ENCODE measurements at regions not wholly inside any gene's neighbourhood (a gene's known extent, or its start where the extent isn't known, plus 50 kb on each side); places are given as distances from the start of the nearest gene placed in this dataset.

GRCh38 chr9:74336161-74336560 is 161.0 kb upstream of the RORB start:
- intact Hi-C loops (cut with DNase I, micrococcal nuclease), result no loop called here
- no peak for TF ChIP-seq CTCF (IDR thresholded peaks at IDR 0.05)
- ChIA-PET POLR2A (no interaction called here), CTCF (no interaction called here)
- Mint-ChIP-seq H3K36me3 (ENCODE audit: low read depth) (no peaks in the 10 kb centered on the region), H3K4me1 (ENCODE audit: low read depth) (no peaks in the 10 kb centered on the region), H3K27me3 (no peaks in the 10 kb centered on the region), H3K27ac (no peak overlapping the region), H3K9me3 (no peaks in the 10 kb centered on the region), H3K4me3 (no peak overlapping the region)
- ATAC-seq (ENCODE audit: poor library complexity) (no peak), DNase-seq (no peak)
- no peak overlapping the region for H3K4me3 ChIP-seq (ENCODE audit: low read length)
- H3K4me1 ChIP-seq (ENCODE audit: insufficient read depth, low read length), result no peaks in the 10 kb centered on the region
- H3K9me3 ChIP-seq (ENCODE audit: control insufficient read depth in 1 of 2, insufficient read depth in 1 of 2, low read length in 2 of 2), result no peaks in the 10 kb centered on the region
- no peak overlapping the region for H3K27ac ChIP-seq (ENCODE audit: low read depth in 1 of 2, low read length in 2 of 2)
- H3K27me3 ChIP-seq (ENCODE audit: control insufficient read depth in 1 of 2, insufficient read depth in 2 of 2, low read length in 2 of 2), result no peaks in the 10 kb centered on the region
- H3K36me3 ChIP-seq (ENCODE audit: insufficient read depth, low read length), result no peaks in the 10 kb centered on the region

GRCh38 chr9:74348777-74349176 is 148.4 kb upstream of the RORB start:
- no peaks in the 10 kb centered on the region for H3K4me1 ChIP-seq (ENCODE audit: insufficient read depth, low read length)
- no peaks in the 10 kb centered on the region for H3K36me3 ChIP-seq (ENCODE audit: insufficient read depth, low read length)
- CTCF ChIA-PET, result interaction anchor here (1.3 kb wide), 1 partner anchor 9 kb away, joined by 3 read pairs; no protein-coding TSS in a partner anchor

GRCh38 chr9:74355107-74355506 is 142.0 kb upstream of the RORB start:
- no peaks in the 10 kb centered on the region for H3K27me3 ChIP-seq (ENCODE audit: control insufficient read depth in 1 of 2, insufficient read depth in 2 of 2, low read length in 2 of 2)
- POLR2A ChIA-PET, result no interaction called here
- Mint-ChIP-seq H3K27me3 (no peaks in the 10 kb centered on the region), H3K36me3 (ENCODE audit: low read depth) (no peaks in the 10 kb centered on the region), H3K4me1 (ENCODE audit: low read depth) (no peaks in the 10 kb centered on the region), H3K27ac (no peak overlapping the region), H3K9me3 (peaks cover 3% of the 10 kb centered on the region), H3K4me3 (no peak overlapping the region)
- no peaks in the 10 kb centered on the region for H3K9me3 ChIP-seq (ENCODE audit: control insufficient read depth in 1 of 2, insufficient read depth in 1 of 2, low read length in 2 of 2)
- TF ChIP-seq CTCF (IDR thresholded peaks at IDR 0.05), result no peak
- no peak for ATAC-seq (ENCODE audit: poor library complexity)
- no peak overlapping the region for H3K4me3 ChIP-seq (ENCODE audit: low read length)
- H3K27ac ChIP-seq (ENCODE audit: low read depth in 1 of 2, low read length in 2 of 2), result no peak overlapping the region
- intact Hi-C loops (cut with DNase I, micrococcal nuclease), result no loop called here
- no peaks in the 10 kb centered on the region for H3K36me3 ChIP-seq (ENCODE audit: insufficient read depth, low read length)
- DNase-seq, result no peak
- CTCF ChIA-PET, result no interaction called here
- no peaks in the 10 kb centered on the region for H3K4me1 ChIP-seq (ENCODE audit: insufficient read depth, low read length)

More at GRCh38 chr9:74348777-74349176, 148.4 kb upstream of the RORB start:
- no peak overlapping the region for H3K27ac Mint-ChIP-seq
- H3K4me1 Mint-ChIP-seq (ENCODE audit: low read depth), result no peaks in the 10 kb centered on the region
- intact Hi-C loops (cut with DNase I, micrococcal nuclease), result no loop called here
- POLR2A ChIA-PET, result no interaction called here
- Histone ChIP-seq H3K27me3 (ENCODE audit: control insufficient read depth in 1 of 2, insufficient read depth in 2 of 2, low read length in 2 of 2) (no peaks in the 10 kb centered on the region), H3K4me3 (ENCODE audit: low read length) (no peak overlapping the region), H3K27ac (ENCODE audit: low read depth in 1 of 2, low read length in 2 of 2) (no peak overlapping the region), H3K9me3 (ENCODE audit: control insufficient read depth in 1 of 2, insufficient read depth in 1 of 2, low read length in 2 of 2) (no peaks in the 10 kb centered on the region)
- no peak for TF ChIP-seq CTCF (IDR thresholded peaks at IDR 0.05)
- no peak for ATAC-seq (ENCODE audit: poor library complexity)
- no peak for DNase-seq
- H3K9me3 Mint-ChIP-seq, result peaks cover 8% of the 10 kb centered on the region
- no peaks in the 10 kb centered on the region for H3K36me3 Mint-ChIP-seq (ENCODE audit: low read depth)
- no peak overlapping the region for H3K4me3 Mint-ChIP-seq
- no peaks in the 10 kb centered on the region for H3K27me3 Mint-ChIP-seq

Data from CD4-positive, alpha-beta T cell (primary cell).